ENCODE measurements at regions not wholly inside any gene's neighbourhood (a gene's known extent, or its start where the extent isn't known, plus 50 kb on each side); places are given as distances from the start of the nearest gene placed in this dataset.
A peak's percentile ranks its signal among the peaks of the same experiment; 100 is the strongest.

DNA sequence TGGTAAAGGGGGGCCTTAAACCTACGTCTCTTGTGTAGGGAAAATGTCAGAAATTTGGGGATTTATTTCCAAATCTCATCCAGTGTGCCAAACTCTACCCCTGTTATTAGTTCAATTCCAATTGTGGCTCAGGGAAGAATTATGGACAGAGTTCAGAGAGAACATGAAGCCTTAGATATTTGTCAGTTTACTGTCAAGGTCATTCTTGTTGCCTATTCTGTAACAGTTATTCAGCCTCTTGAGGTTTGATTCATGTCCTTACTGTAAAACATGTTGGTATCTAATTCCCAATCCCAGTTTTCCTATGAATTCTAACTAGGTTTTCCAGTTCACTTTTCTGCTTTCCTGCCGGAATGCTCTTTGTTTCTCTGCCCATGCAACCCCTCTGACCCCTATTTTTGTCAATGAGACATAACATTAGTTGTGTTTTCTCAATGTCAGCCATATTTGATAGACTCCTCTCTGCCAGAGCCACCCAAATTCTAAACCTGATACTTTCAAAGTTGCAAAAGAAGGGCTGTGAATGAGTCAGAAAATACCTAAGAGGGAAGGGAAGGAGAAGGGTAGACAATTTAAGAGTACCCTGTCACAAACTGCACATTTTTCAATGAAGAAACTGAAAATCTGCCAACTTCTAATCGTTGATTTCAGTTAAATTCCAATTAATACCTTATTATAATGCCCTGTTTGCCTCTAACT lies 52.4 kb downstream of the ATOSA start:
- WGBS, 4 donors: 65 to 72% (median 68%) methylated on average over 3 of the region's 3 CpGs
- H3K27ac ChIP-seq: peak overlapping the region in 2 of 5 donors; percentile 13 to 38
- H3K27me3 ChIP-seq: no peaks in the 10 kb centered on the region
- no peak overlapping the region for H3K4me3 ChIP-seq
- TF ChIP-seq POLR2A (IDR thresholded peaks at IDR 0.05): no peak
- TF ChIP-seq, protein P1, sequence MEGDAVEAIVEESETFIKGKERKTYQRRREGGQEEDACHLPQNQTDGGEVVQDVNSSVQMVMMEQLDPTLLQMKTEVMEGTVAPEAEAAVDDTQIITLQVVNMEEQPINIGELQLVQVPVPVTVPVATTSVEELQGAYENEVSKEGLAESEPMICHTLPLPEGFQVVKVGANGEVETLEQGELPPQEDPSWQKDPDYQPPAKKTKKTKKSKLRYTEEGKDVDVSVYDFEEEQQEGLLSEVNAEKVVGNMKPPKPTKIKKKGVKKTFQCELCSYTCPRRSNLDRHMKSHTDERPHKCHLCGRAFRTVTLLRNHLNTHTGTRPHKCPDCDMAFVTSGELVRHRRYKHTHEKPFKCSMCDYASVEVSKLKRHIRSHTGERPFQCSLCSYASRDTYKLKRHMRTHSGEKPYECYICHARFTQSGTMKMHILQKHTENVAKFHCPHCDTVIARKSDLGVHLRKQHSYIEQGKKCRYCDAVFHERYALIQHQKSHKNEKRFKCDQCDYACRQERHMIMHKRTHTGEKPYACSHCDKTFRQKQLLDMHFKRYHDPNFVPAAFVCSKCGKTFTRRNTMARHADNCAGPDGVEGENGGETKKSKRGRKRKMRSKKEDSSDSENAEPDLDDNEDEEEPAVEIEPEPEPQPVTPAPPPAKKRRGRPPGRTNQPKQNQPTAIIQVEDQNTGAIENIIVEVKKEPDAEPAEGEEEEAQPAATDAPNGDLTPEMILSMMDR (IDR thresholded peaks at IDR 0.05): no peak
- H3K4me1 ChIP-seq (replicated peaks in 1 of 2): peaks cover 7 to 30% of the 10 kb centered on the region in 2 donors
- intact Hi-C loops (cut with DNase I): loop anchor here in 1 of 2 donors (10.0 kb wide), 1 partner anchor 48 kb away; the partner anchor contains the start of gene ATOSA
- no peaks in the 10 kb centered on the region for H3K9me3 ChIP-seq (replicated peaks in 1 of 3)
- H3K36me3 ChIP-seq (replicated peaks in 1 of 2): peaks cover 0 to 24% of the 10 kb centered on the region in 2 donors
- DNase-seq: no peak

DNA sequence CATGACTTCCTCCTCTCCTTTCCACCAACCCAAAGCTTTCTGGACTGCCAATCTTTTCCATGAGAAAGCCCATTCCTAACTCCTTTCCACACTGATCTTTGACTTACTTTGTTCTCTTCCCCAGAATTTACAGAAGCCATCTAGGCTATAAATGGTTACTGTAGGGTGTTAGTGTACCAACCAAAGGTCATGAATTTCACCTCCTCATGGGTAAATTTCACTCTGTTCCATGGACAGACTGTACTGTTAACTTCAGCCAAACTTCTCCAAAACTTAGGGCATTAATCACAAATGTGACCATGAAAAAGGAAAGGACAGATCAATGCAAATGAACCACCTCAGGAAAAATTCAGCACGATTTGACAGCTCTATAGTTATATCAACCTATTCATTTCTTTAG lies 54.9 kb downstream of the ATOSA start:
- peaks cover 7 to 30% of the 10 kb centered on the region in 2 donors for H3K4me1 ChIP-seq (replicated peaks in 1 of 2)
- no peak for DNase-seq
- peaks cover 0 to 40% of the 10 kb centered on the region in 2 donors for H3K36me3 ChIP-seq (replicated peaks in 1 of 2)
- TF ChIP-seq, protein P1 (IDR thresholded peaks at IDR 0.05): no peak
- TF ChIP-seq POLR2A (IDR thresholded peaks at IDR 0.05): no peak
- 39 to 53% (median 49%) methylated on average over 1 of the region's 1 CpG for WGBS, 4 donors
- H3K4me3 ChIP-seq: no peak overlapping the region
- H3K9me3 ChIP-seq (replicated peaks in 1 of 3): no peaks in the 10 kb centered on the region
- no peak overlapping the region for H3K27ac ChIP-seq
- intact Hi-C loops (cut with DNase I): loop anchor here in 1 of 2 donors (10.0 kb wide), 1 partner anchor 51 kb away; the partner anchor contains the start of gene ATOSA
- no peaks in the 10 kb centered on the region for H3K27me3 ChIP-seq

DNA sequence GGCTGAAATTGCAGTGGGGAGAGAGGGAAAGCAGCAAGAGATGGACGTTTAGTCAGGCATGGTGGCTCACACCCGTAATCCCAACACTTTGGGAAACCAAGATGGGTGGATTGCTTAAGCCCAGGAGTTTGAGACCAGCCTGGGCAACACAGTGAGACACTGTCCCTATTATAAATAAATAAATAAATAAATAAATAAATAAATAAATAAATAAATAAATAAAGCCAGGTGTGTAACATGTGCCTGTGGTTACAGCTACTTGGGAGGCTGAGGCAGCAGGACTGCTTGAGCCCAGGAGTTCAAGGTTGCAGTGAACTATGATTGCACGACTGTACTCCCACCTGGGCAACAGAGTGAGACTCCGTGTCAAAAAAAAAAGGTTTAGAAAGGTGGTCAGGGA lies 54.0 kb upstream of the ARPP19 start:
- Histone ChIP-seq H3K9me3 (replicated peaks in 1 of 3) (no peaks in the 10 kb centered on the region), H3K27ac (no peak overlapping the region), H3K4me1 (replicated peaks in 1 of 2) (peaks cover 7 to 30% of the 10 kb centered on the region in 2 donors), H3K4me3 (no peak overlapping the region), H3K36me3 (replicated peaks in 1 of 2) (peaks cover 0 to 47% of the 10 kb centered on the region in 2 donors), H3K27me3 (no peaks in the 10 kb centered on the region)
- WGBS, 4 donors: 86 to 94% (median 90%) methylated on average over 4 of the region's 4 CpGs
- TF ChIP-seq, protein P1 (IDR thresholded peaks at IDR 0.05): no peak
- no peak for TF ChIP-seq POLR2A (IDR thresholded peaks at IDR 0.05)
- DNase-seq: no peak
- intact Hi-C loops (cut with DNase I): loop anchor here in 1 of 2 donors (10.0 kb wide), 1 partner anchor 52 kb away; the partner anchor contains the start of gene ATOSA

DNA sequence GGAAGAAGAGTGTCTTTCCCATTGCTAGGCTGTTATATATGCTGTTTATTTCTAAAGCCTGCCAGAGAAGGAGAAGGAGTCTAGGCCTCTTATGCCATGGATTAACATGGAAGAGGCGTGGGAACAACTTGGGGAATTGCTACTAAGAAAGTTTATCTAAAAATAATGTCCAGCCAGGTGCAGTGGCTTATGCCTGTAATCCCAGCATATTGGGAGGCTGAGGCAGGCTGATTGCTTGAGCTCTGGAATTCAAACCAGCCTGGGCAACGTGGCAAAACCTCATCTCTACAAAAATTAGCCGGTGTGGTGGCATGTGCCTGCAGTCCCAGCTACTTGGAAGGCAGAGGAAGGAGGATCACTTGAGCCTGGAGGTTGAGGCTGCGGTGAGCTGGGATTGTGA lies 51.7 kb upstream of the ARPP19 start:
- no peak overlapping the region for H3K27ac ChIP-seq
- H3K27me3 ChIP-seq: no peaks in the 10 kb centered on the region
- H3K9me3 ChIP-seq (replicated peaks in 1 of 3): no peaks in the 10 kb centered on the region
- TF ChIP-seq, protein P1 (IDR thresholded peaks at IDR 0.05): no peak
- no peak for TF ChIP-seq POLR2A (IDR thresholded peaks at IDR 0.05)
- H3K4me3 ChIP-seq: no peak overlapping the region
- WGBS, 4 donors: 93 to 96% (median 95%) methylated on average over 4 of the region's 4 CpGs
- H3K36me3 ChIP-seq (replicated peaks in 1 of 2): peaks cover 0 to 63% of the 10 kb centered on the region in 2 donors
- intact Hi-C loops (cut with DNase I): loop anchor here in 1 of 2 donors (10.0 kb wide), 1 partner anchor 54 kb away; the partner anchor contains the start of gene ATOSA
- H3K4me1 ChIP-seq (replicated peaks in 1 of 2): peaks cover 7 to 10% of the 10 kb centered on the region in 2 donors
- DNase-seq: no peak
